ENCODE measurements at regions not wholly inside any gene's neighbourhood (a gene's known extent, or its start where the extent isn't known, plus 50 kb on each side); places are given as distances from the start of the nearest gene placed in this dataset.
"Not testable (repeated sequence)": the region's sequence is repeated elsewhere in the genome, so short reads cannot be mapped to it uniquely, and the experiment has no call there.

DNA sequence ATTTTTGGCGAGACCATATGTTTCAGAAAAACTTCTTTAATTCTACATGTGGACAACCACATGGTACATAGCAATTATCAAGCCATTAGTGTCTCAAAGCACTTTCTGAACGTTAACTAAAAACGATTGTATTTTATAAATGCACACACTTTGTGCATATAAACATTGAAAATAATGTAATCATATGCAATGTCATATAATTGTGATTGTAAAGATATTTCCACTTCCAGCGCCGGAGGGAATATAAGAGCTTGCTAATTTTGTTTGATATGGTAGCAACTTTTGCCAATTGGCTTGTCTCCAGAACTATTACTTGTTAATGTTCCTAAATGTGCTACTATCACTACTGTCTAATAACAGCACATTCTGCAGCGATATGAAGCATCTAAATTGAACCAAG, 162.3 kb upstream of the SMIM31 start:
- no peaks in the 10 kb centered on the region for H3K4me1 ChIP-seq (ENCODE audit: insufficient read depth, low read length)
- H3K36me3 ChIP-seq (ENCODE audit: insufficient read depth, low read length): no peaks in the 10 kb centered on the region
- no peaks in the 10 kb centered on the region for H3K9me3 ChIP-seq (ENCODE audit: control insufficient read depth, insufficient read depth, low read length)
- no peak overlapping the region for H3K9ac ChIP-seq (ENCODE audit: low read depth, low read length)

- H3K36me3 ChIP-seq (ENCODE audit: insufficient read depth, low read length): no peaks in the 10 kb centered on the region
- H3K4me1 ChIP-seq (ENCODE audit: insufficient read depth, low read length): no peaks in the 10 kb centered on the region
- H3K9ac ChIP-seq (ENCODE audit: low read depth, low read length): no peak overlapping the region; the same call in 1 of the 2 replicates
- H3K9me3 ChIP-seq (ENCODE audit: control insufficient read depth, insufficient read depth, low read length): no peaks in the 10 kb centered on the region
These were observed 158.2 kb upstream of the SMIM31 start for GRCh38 chr4:164595751-164596150.

DNA sequence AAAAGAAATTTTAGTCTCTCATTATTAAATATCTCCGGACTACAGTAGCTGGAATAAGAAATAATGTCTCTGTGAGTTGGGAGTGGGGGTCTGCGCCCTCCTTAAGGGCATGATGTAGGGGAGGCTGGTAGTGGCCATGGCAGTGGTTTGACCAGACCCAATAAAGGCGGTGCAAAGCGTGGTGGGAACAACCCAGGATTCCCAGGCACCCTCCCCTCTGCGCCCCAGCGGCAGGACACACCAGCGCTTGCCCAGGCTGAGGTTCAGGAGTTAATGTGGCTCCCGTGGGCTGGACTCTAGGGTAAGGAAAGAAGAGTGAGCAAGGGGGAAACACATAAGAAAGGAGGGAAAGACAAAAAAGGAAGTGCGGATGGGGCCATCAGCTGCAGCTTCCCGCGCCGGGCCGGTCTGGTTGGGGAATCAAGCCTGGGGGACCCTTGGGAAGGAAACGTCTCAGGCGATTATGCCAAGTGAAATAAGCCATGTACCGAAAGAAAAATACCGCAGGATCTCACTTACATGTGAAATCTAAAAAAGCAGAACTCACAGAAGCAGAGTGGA, 157.5 kb upstream of the SMIM31 start:
- Histone ChIP-seq H3K36me3 (ENCODE audit: insufficient read depth, low read length) (no peaks in the 10 kb centered on the region), H3K9ac (ENCODE audit: low read depth, low read length) (no peak overlapping the region; the same call in 1 of the 2 replicates), H3K4me1 (ENCODE audit: insufficient read depth, low read length) (no peaks in the 10 kb centered on the region), H3K9me3 (ENCODE audit: control insufficient read depth, insufficient read depth, low read length) (no peaks in the 10 kb centered on the region)

GRCh38 chr4:164596927-164597326, 157.0 kb upstream of the SMIM31 start:
- no peak overlapping the region for H3K9ac ChIP-seq (ENCODE audit: low read depth, low read length)
- no peaks in the 10 kb centered on the region for H3K9me3 ChIP-seq (ENCODE audit: control insufficient read depth, insufficient read depth, low read length)
- no peaks in the 10 kb centered on the region for H3K36me3 ChIP-seq (ENCODE audit: insufficient read depth, low read length)
- H3K4me1 ChIP-seq (ENCODE audit: insufficient read depth, low read length): no peaks in the 10 kb centered on the region

- H3K9me3 ChIP-seq (ENCODE audit: control insufficient read depth, insufficient read depth, low read length): no peaks in the 10 kb centered on the region; the same call in 1 of the 2 replicates
- no peaks in the 10 kb centered on the region for H3K36me3 ChIP-seq (ENCODE audit: insufficient read depth, low read length)
- H3K9ac ChIP-seq (ENCODE audit: low read depth, low read length): no peak overlapping the region
- H3K4me1 ChIP-seq (ENCODE audit: insufficient read depth, low read length): no peaks in the 10 kb centered on the region
These were observed 152.3 kb upstream of the SMIM31 start for GRCh38 chr4:164601653-164602052.

GRCh38 chr4:164605791-164606190, 148.1 kb upstream of the SMIM31 start:
- not testable (repeated sequence) for H3K36me3 ChIP-seq (ENCODE audit: insufficient read depth, low read length); H3K4me1 ChIP-seq (ENCODE audit: insufficient read depth, low read length); H3K9me3 ChIP-seq (ENCODE audit: control insufficient read depth, insufficient read depth, low read length); H3K9ac ChIP-seq (ENCODE audit: low read depth, low read length)

DNA sequence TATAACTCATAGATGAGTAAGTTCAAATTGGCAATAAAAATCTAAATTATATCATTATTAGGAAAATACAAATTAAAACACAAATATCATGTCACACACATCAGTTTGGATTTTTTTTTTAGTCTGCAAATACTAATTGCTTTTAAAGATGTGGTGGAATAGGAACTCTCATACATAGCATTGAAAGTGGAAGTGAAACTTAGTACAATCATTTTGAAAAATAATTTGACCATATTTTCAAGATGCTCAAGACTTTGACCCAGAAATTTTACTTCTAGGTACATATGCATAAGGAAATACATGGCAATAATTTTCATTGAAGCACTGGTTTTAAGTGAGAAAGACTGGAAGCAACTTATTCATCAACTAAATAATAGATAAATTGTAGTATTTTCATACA, 147.5 kb upstream of the SMIM31 start:
- H3K4me1 ChIP-seq (ENCODE audit: insufficient read depth, low read length): no peaks in the 10 kb centered on the region
- H3K36me3 ChIP-seq (ENCODE audit: insufficient read depth, low read length): no peaks in the 10 kb centered on the region
- H3K9ac ChIP-seq (ENCODE audit: low read depth, low read length): no peak overlapping the region
- peaks cover 3% of the 10 kb centered on the region; the same call in 1 of the 2 replicates for H3K9me3 ChIP-seq (ENCODE audit: control insufficient read depth, insufficient read depth, low read length)

GRCh38 chr4:164613256-164613655, 140.7 kb upstream of the SMIM31 start:
- Histone ChIP-seq H3K4me1 (ENCODE audit: insufficient read depth, low read length) (no peaks in the 10 kb centered on the region), H3K36me3 (ENCODE audit: insufficient read depth, low read length) (no peaks in the 10 kb centered on the region), H3K9ac (ENCODE audit: low read depth, low read length) (no peak overlapping the region), H3K9me3 (ENCODE audit: control insufficient read depth, insufficient read depth, low read length) (no peaks in the 10 kb centered on the region)

DNA sequence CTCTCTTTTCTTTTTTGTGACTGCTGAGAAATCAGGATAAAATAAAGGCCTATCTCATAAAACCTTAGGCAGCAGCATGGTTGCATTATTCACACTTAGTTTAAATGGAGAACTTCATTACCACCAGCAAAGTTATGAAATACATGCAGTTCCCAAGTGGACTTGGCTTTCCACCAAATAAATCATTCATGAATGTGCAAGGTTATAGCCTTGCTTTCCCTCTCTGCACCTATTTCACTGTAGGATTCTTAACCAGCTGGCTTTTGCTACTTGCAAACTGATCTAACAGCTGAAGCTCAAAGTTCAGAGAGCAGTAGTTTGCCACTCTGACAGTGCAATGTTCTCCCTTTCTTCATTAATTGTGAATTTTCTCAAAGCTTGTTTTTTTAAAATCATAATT, 140.1 kb upstream of the SMIM31 start:
- no peak overlapping the region for H3K9ac ChIP-seq (ENCODE audit: low read depth, low read length)
- no peaks in the 10 kb centered on the region for H3K4me1 ChIP-seq (ENCODE audit: insufficient read depth, low read length)
- H3K9me3 ChIP-seq (ENCODE audit: control insufficient read depth, insufficient read depth, low read length): no peaks in the 10 kb centered on the region
- H3K36me3 ChIP-seq (ENCODE audit: insufficient read depth, low read length): no peaks in the 10 kb centered on the region

DNA sequence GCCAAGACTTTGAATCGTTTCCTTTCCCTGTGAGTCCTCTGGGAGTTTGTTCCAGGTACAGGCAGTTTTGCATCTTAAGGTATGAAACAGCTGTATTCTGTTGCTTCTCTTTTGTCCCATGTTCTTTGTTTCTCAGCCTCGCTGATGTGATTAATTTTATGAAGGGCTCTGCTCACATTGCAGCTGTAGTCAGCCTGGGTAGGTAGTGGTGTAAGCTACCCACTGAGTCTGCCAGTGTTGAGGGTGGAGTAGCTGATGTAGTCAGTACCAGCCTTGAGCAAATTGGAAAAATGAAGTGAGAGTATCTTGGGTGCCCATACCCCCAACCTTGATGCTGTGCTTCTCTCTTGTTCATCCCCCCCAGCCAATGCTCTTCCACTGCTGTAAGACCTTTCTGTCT, 139.6 kb upstream of the SMIM31 start:
- Histone ChIP-seq H3K36me3 (ENCODE audit: insufficient read depth, low read length) (no peaks in the 10 kb centered on the region), H3K9me3 (ENCODE audit: control insufficient read depth, insufficient read depth, low read length) (no peaks in the 10 kb centered on the region), H3K4me1 (ENCODE audit: insufficient read depth, low read length) (no peaks in the 10 kb centered on the region), H3K9ac (ENCODE audit: low read depth, low read length) (no peak overlapping the region)

GRCh38 chr4:164614999-164615398, 138.9 kb upstream of the SMIM31 start:
- H3K9me3 ChIP-seq (ENCODE audit: control insufficient read depth, insufficient read depth, low read length): no peaks in the 10 kb centered on the region
- H3K4me1 ChIP-seq (ENCODE audit: insufficient read depth, low read length): no peaks in the 10 kb centered on the region
- H3K36me3 ChIP-seq (ENCODE audit: insufficient read depth, low read length): no peaks in the 10 kb centered on the region
- H3K9ac ChIP-seq (ENCODE audit: low read depth, low read length): no peak overlapping the region

GRCh38 chr4:164615964-164616363, 138.0 kb upstream of the SMIM31 start:
- H3K9ac ChIP-seq (ENCODE audit: low read depth, low read length): no peak overlapping the region
- H3K9me3 ChIP-seq (ENCODE audit: control insufficient read depth, insufficient read depth, low read length): no peaks in the 10 kb centered on the region
- no peaks in the 10 kb centered on the region for H3K4me1 ChIP-seq (ENCODE audit: insufficient read depth, low read length)
- no peaks in the 10 kb centered on the region for H3K36me3 ChIP-seq (ENCODE audit: insufficient read depth, low read length)

DNA sequence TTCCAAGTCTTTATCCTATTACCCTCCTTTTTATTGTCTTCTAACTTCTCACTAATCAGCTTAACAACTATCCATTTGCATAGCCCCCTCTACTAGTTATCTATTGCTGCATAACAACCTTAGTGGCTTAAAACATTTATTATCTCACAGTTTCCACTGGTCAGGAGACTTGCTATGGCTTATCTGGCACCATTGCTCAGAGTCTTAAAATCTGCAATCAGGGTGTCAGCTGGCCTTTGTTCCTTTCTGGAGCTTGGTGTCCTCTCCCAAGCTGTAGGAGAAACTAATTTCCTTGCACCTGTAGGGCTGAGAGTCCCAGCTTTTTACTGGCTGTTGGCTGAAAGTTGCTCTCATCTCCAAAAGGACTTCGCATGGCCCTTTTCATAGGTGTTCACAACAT, 137.0 kb upstream of the SMIM31 start:
- no peaks in the 10 kb centered on the region for H3K36me3 ChIP-seq (ENCODE audit: insufficient read depth, low read length)
- H3K9ac ChIP-seq (ENCODE audit: low read depth, low read length): no peak overlapping the region
- no peaks in the 10 kb centered on the region for H3K4me1 ChIP-seq (ENCODE audit: insufficient read depth, low read length)
- no peaks in the 10 kb centered on the region for H3K9me3 ChIP-seq (ENCODE audit: control insufficient read depth, insufficient read depth, low read length)

DNA sequence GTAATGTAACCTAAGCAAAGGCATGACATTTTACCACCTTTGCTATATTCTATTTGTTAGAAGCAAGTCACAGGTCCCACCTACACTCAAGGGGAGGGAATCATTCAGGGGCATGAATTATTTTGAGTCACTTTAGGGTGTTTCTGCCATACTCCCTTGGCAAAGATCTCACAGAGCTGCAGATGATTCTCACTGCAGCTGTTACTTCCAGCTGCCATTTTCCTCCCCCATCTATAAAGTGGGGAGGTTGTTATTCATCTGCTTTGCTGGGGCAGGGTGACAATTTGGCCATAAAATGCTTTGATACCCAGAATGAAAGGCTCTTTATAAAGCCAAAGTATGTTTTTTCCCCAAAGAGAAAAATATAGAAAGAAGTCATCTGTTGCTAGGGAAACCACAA, 136.5 kb upstream of the SMIM31 start:
- no peaks in the 10 kb centered on the region for H3K9me3 ChIP-seq (ENCODE audit: control insufficient read depth, insufficient read depth, low read length)
- H3K4me1 ChIP-seq (ENCODE audit: insufficient read depth, low read length): no peaks in the 10 kb centered on the region
- no peak overlapping the region for H3K9ac ChIP-seq (ENCODE audit: low read depth, low read length)
- no peaks in the 10 kb centered on the region for H3K36me3 ChIP-seq (ENCODE audit: insufficient read depth, low read length)

- no peaks in the 10 kb centered on the region for H3K9me3 ChIP-seq (ENCODE audit: control insufficient read depth, insufficient read depth, low read length)
- H3K9ac ChIP-seq (ENCODE audit: low read depth, low read length): no peak overlapping the region
- H3K4me1 ChIP-seq (ENCODE audit: insufficient read depth, low read length): no peaks in the 10 kb centered on the region
- no peaks in the 10 kb centered on the region for H3K36me3 ChIP-seq (ENCODE audit: insufficient read depth, low read length)
These were observed 136.0 kb upstream of the SMIM31 start for GRCh38 chr4:164617911-164618310.

All from ES-I3 (cell line).